ENCODE measurements at regions not wholly inside any gene's neighbourhood (a gene's known extent, or its start where the extent isn't known, plus 50 kb on each side); places are given as distances from the start of the nearest gene placed in this dataset.

DNA sequence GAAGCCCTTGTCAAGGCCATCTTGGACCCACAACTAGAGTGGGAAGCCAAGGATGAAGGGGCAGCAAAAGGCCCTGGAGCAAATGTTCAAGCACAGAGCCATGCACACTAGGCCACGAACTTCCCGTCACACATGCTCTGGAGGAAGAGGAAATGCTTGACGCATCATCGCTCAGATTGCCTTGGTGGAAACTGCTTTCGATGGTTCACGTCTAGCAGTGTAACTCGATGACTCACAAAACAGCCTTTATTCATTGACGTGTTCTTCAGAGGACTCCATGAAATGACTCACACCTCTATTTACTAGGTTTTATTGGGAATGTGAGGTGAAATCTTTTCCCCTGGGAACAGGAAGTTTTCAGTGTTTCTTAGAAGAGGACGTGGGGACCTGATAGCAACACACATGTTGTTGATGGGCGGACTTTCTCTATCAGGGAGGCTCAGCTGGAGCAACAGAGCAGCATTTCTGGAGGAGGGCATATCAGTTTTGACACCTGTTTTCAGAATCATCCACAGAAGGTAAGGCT, 79.8 kb upstream of the FLT1 start:
- H3K56ac ChIP-seq (ENCODE audit: insufficient read length, low read depth, low read length), result no peak overlapping the region
- H3K4me1 Mint-ChIP-seq, result peaks cover 20 to 21% of the 10 kb centered on the region in 2 experiments
- no peak overlapping the region for H3K18ac ChIP-seq (ENCODE audit: insufficient read length, low read depth, low read length)
- H3K4me2 ChIP-seq (ENCODE audit: insufficient read depth, insufficient read length, low read length), result no peak overlapping the region
- H3K23me2 ChIP-seq (ENCODE audit: insufficient read length, low read depth, low read length, poor library complexity, severe bottlenecking), result no peaks in the 10 kb centered on the region
- no peak overlapping the region for H4K91ac ChIP-seq (ENCODE audit: insufficient read length, low read depth, low read length)
- no peak overlapping the region for H3K23ac ChIP-seq (ENCODE audit: insufficient read length, low read depth, low read length)
- WGBS (ENCODE audit: extremely low coverage, insufficient read length, low lambda C conversion rate), result no CpG with 5 or more reads among the region's 10 CpGs
- no peak overlapping the region for H3K27ac ChIP-seq (ENCODE audit: insufficient read length, low read depth, low read length)
- no peak overlapping the region for H2AFZ ChIP-seq (ENCODE audit: low read length)
- no peak overlapping the region for H2BK5ac ChIP-seq (ENCODE audit: insufficient read length, low read length)
- no peak overlapping the region for H3T11ph ChIP-seq (ENCODE audit: low read length)
- H2BK15ac ChIP-seq (ENCODE audit: low read depth, low read length), result no peak overlapping the region
- no peak overlapping the region for H3K27ac Mint-ChIP-seq
- no peaks in the 10 kb centered on the region for H3K79me1 ChIP-seq (ENCODE audit: insufficient read depth, low read depth, low read length, poor library complexity, severe bottlenecking)
- H3K36me3 Mint-ChIP-seq (ENCODE audit: insufficient read depth in 1 of 3, low read depth in 3 of 3), result no peaks in the 10 kb centered on the region
- DNase-seq, result no peak
- H3K4me1 ChIP-seq (ENCODE audit: insufficient read depth, low read length), result peaks cover 7% of the 10 kb centered on the region; the same call in 1 of the 2 replicates
- H4K20me1 ChIP-seq (ENCODE audit: control insufficient read depth, insufficient read depth, insufficient read length), result no peaks in the 10 kb centered on the region
- H2AK5ac ChIP-seq (ENCODE audit: insufficient read length, low read length), result no peak overlapping the region
- no peak overlapping the region for H2BK120ac ChIP-seq (ENCODE audit: low read depth, low read length, poor library complexity, severe bottlenecking)
- H4K5ac ChIP-seq (ENCODE audit: insufficient read length, low read depth, low read length), result peak overlapping the region; percentile 31
- H3K27me3 ChIP-seq (ENCODE audit: insufficient read depth, low read length), result no peaks in the 10 kb centered on the region
- no peaks in the 10 kb centered on the region for H3K79me2 ChIP-seq (ENCODE audit: insufficient read depth, low read length)
- no peak overlapping the region for H2BK20ac ChIP-seq (ENCODE audit: low read depth, low read length, poor library complexity, severe bottlenecking)
- H3K9me3 Mint-ChIP-seq, result no peaks in the 10 kb centered on the region; a peak in 1 of 5 replicates
- no peaks in the 10 kb centered on the region for H3K9me3 ChIP-seq (ENCODE audit: control insufficient read depth, low read depth, low read length)
- H2BK12ac ChIP-seq (ENCODE audit: insufficient read length, low read depth, low read length), result peak overlapping the region; percentile 79
- H3K4me3 Mint-ChIP-seq, result no peak overlapping the region
- H3K9ac ChIP-seq (ENCODE audit: extremely low read depth, insufficient read length, low read length), result no peak overlapping the region
- no peak overlapping the region for H3K14ac ChIP-seq (ENCODE audit: insufficient read depth, low read length)
- H3K27me3 Mint-ChIP-seq (ENCODE audit: low read depth), result peaks cover 10% of the 10 kb centered on the region
- H4K8ac ChIP-seq (replicated peaks; ENCODE audit: insufficient read length, low read depth, low read length), result no peak overlapping the region
- no peak overlapping the region for H3K4ac ChIP-seq (ENCODE audit: low read depth, low read length)
- no peak for TF ChIP-seq CTCF (conservative IDR thresholded peaks at IDR 0.05)

All from H9 (cell line).